MM.1S (cell line): ENCODE measurements at regions not wholly inside any gene's neighbourhood (a gene's known extent, or its start where the extent isn't known, plus 50 kb on each side); places are given as distances from the start of the nearest gene placed in this dataset.

Experiments used
- DNase-seq: peaks from one replicate; pipeline ENCODE4 v3.0.0-alpha.2; 2015
- H2AFZ ChIP-seq: fragments of 300-600 bp; sonication (generic); 2 replicates; pipeline ENCODE4 v1.6.0; 2016; ENCODE audit warnings: antibody characterized with exemption, low read length
- H3F3A ChIP-seq: fragments of 300-600 bp; sonication (generic); 2 replicates; pipeline ENCODE4 v1.6.1; 2016; ENCODE audit warnings: mild to moderate bottlenecking, antibody characterized with exemption, low read length, moderate library complexity, mixed read lengths; ENCODE audit not compliant: insufficient read depth
- H3K27ac ChIP-seq: fragments of 300-600 bp; sonication (generic); 2 replicates; pipeline ENCODE4 v1.5.1; 2016; ENCODE audit warnings: mild to moderate bottlenecking, low read length
- H3K27me3 ChIP-seq: fragments of 300-600 bp; sonication (generic); replicated peaks from 2 replicates; pipeline ENCODE4 v1.6.0; 2016; ENCODE audit warnings: low read length; ENCODE audit not compliant: insufficient read depth
- H3K36me3 ChIP-seq: fragments of 300-600 bp; sonication (generic); replicated peaks from 2 replicates; pipeline ENCODE4 v1.6.1; 2016; ENCODE audit warnings: mild to moderate bottlenecking, low read length, mixed read lengths; ENCODE audit not compliant: insufficient read depth
- H3K4me1 ChIP-seq: fragments of 300-600 bp; sonication (generic); 2 replicates; pipeline ENCODE4 v1.6.1; 2016; ENCODE audit warnings: low read length, mixed read lengths
- H3K4me2 ChIP-seq: fragments of 300-600 bp; sonication (generic); 2 replicates; pipeline ENCODE4 v1.6.0; 2016; ENCODE audit warnings: low read depth, low read length
- H3K4me3 ChIP-seq: fragments of 300-600 bp; sonication (generic); 2 replicates; pipeline ENCODE4 v1.5.1; 2016; ENCODE audit warnings: low read length, mixed read lengths
- H3K79me2 ChIP-seq: fragments of 300-600 bp; sonication (generic); 2 replicates; pipeline ENCODE4 v1.6.1; 2016; ENCODE audit warnings: mixed run types, low read length, mixed read lengths
- H3K9ac ChIP-seq: fragments of 300-600 bp; sonication (generic); 2 replicates; pipeline ENCODE4 v1.6.1; 2016; ENCODE audit warnings: low read length, mixed read lengths
- H3K9me2 ChIP-seq: fragments of 300-600 bp; sonication (generic); replicated peaks from 2 replicates; pipeline ENCODE4 v1.6.1; 2016; ENCODE audit warnings: mild to moderate bottlenecking, low read length, mixed read lengths; ENCODE audit not compliant: insufficient read depth
- H3K9me3 ChIP-seq: fragments of 300-600 bp; sonication (generic); replicated peaks from 2 replicates; pipeline ENCODE4 v1.6.1; 2016; ENCODE audit warnings: mild to moderate bottlenecking, low read length, mixed read lengths; ENCODE audit not compliant: insufficient read depth
- H4K20me1 ChIP-seq: fragments of 300-600 bp; sonication (generic); 2 replicates; pipeline ENCODE4 v1.6.1; 2016; ENCODE audit warnings: mild to moderate bottlenecking, low read length, moderate library complexity, mixed read lengths; ENCODE audit not compliant: insufficient read depth
- CTCF ChIP-seq: fragments of 300-600 bp; sonication (generic); IDR thresholded peaks from 2 replicates; pipeline ENCODE4 v1.5.1; 2016; ENCODE audit warnings: antibody characterized with exemption, low read length, mixed read lengths
- EZH2 ChIP-seq: fragments of 300-600 bp; sonication (generic); optimal IDR thresholded peaks from 2 replicates; pipeline ENCODE3; 2017; ENCODE audit warnings: low read depth, mild to moderate bottlenecking, antibody characterized with exemption, low read length, mixed read lengths
- EZH2phosphoT487 ChIP-seq: fragments of 300-600 bp; sonication (generic); IDR thresholded peaks from 2 replicates; pipeline ENCODE4 v1.6.1; 2018; ENCODE audit warnings: antibody characterized with exemption, low read length

- H3K27ac ChIP-seq = no peak overlapping the region
- H3K4me1 ChIP-seq = no peaks in the 10 kb centered on the region
- no peak for DNase-seq
- no peak overlapping the region for H3K4me2 ChIP-seq
- no peak overlapping the region for H3K4me3 ChIP-seq
- H3K9ac ChIP-seq = no peak overlapping the region
- H3K36me3 ChIP-seq = no peaks in the 10 kb centered on the region
- H3K9me3 ChIP-seq = no peaks in the 10 kb centered on the region
- no peaks in the 10 kb centered on the region for H3K79me2 ChIP-seq
- H3K27me3 ChIP-seq = no peaks in the 10 kb centered on the region
- TF ChIP-seq EZH2 (no peak), CTCF (no peak), EZH2phosphoT487 (no peak)
- H2AFZ ChIP-seq = no peak overlapping the region
- H3K9me2 ChIP-seq = no peaks in the 10 kb centered on the region
- H4K20me1 ChIP-seq = no peaks in the 10 kb centered on the region
- no peaks in the 10 kb centered on the region for H3F3A ChIP-seq
These were observed 145.8 kb upstream of the ATP6AP2 start for GRCh38 chrX:40434947-40435346.

GRCh38 chrX:40434443-40434842, 146.3 kb upstream of the ATP6AP2 start:
- Histone ChIP-seq H3K27ac (no peak overlapping the region), H3K9me3 (no peaks in the 10 kb centered on the region), H3K36me3 (no peaks in the 10 kb centered on the region), H4K20me1 (no peaks in the 10 kb centered on the region), H3K27me3 (no peaks in the 10 kb centered on the region), H3K79me2 (no peaks in the 10 kb centered on the region), H3K4me2 (no peak overlapping the region), H3K9ac (no peak overlapping the region), H3F3A (no peaks in the 10 kb centered on the region), H3K4me3 (no peak overlapping the region), H2AFZ (no peak overlapping the region), H3K9me2 (no peaks in the 10 kb centered on the region), H3K4me1 (no peaks in the 10 kb centered on the region)
- no peak for DNase-seq
- TF ChIP-seq CTCF (no peak), EZH2phosphoT487 (no peak), EZH2 (no peak)

- no peak for DNase-seq
- H2AFZ ChIP-seq = no peak overlapping the region
- no peaks in the 10 kb centered on the region for H3F3A ChIP-seq
- no peaks in the 10 kb centered on the region for H4K20me1 ChIP-seq
- H3K9me3 ChIP-seq = no peaks in the 10 kb centered on the region
- H3K27me3 ChIP-seq = no peaks in the 10 kb centered on the region
- no peak overlapping the region for H3K9ac ChIP-seq
- no peak for TF ChIP-seq EZH2phosphoT487
- H3K79me2 ChIP-seq = no peaks in the 10 kb centered on the region
- H3K4me2 ChIP-seq = no peak overlapping the region
- no peaks in the 10 kb centered on the region for H3K36me3 ChIP-seq
- no peak overlapping the region for H3K27ac ChIP-seq
- H3K4me1 ChIP-seq = no peaks in the 10 kb centered on the region
- no peaks in the 10 kb centered on the region for H3K9me2 ChIP-seq
- no peak overlapping the region for H3K4me3 ChIP-seq
These were observed 147.6 kb upstream of the ATP6AP2 start for GRCh38 chrX:40433160-40433559.

GRCh38 chrX:40424259-40424658, 156.5 kb upstream of the ATP6AP2 start:
- Histone ChIP-seq H3K4me1 (no peaks in the 10 kb centered on the region), H3K9ac (no peak overlapping the region), H3K4me3 (no peak overlapping the region), H3K27me3 (no peaks in the 10 kb centered on the region), H3K27ac (no peak overlapping the region), H3K4me2 (no peak overlapping the region), H3F3A (no peaks in the 10 kb centered on the region), H3K9me2 (no peaks in the 10 kb centered on the region), H3K9me3 (no peaks in the 10 kb centered on the region), H3K79me2 (no peaks in the 10 kb centered on the region), H3K36me3 (no peaks in the 10 kb centered on the region), H2AFZ (no peak overlapping the region), H4K20me1 (no peaks in the 10 kb centered on the region)
- no peak for DNase-seq
- TF ChIP-seq EZH2phosphoT487 (no peak), EZH2 (no peak), CTCF (no peak)
